ENCODE measurements at regions not wholly inside any gene's neighbourhood (a gene's known extent, or its start where the extent isn't known, plus 50 kb on each side); places are given as distances from the start of the nearest gene placed in this dataset.

- Histone ChIP-seq H3K4me3 (no peak overlapping the region), H3K27me3 (no peaks in the 10 kb centered on the region), H3K9me3 (no peaks in the 10 kb centered on the region), H3K4me1 (no peaks in the 10 kb centered on the region), H3K36me3 (no peaks in the 10 kb centered on the region), H3K27ac (replicated peaks in 1 of 4) (no peak overlapping the region)
- no peak for DNase-seq (ENCODE audit: extremely low spot score)
- TF ChIP-seq EP300 (IDR thresholded peaks at IDR 0.05) = no peak
- TF ChIP-seq POLR2A (IDR thresholded peaks at IDR 0.05; ENCODE audit: low read depth) = no peak
- TF ChIP-seq POLR2AphosphoS5 (IDR thresholded peaks at IDR 0.05) = no peak
- TF ChIP-seq CTCF (IDR thresholded peaks at IDR 0.05) = no peak
- WGBS = 91% methylated on average over 4 of the region's 4 CpGs
- intact Hi-C loops (cut with DNase I) = no loop called here
These were observed 55.0 kb upstream of the MAGEB18 start for GRCh38 chrX:26083093-26083492.

Measured in esophagus muscularis mucosa (tissue), 4 donors.